GM19043 (cell line): ENCODE measurements at regions not wholly inside any gene's neighbourhood (a gene's known extent, or its start where the extent isn't known, plus 50 kb on each side); places are given as distances from the start of the nearest gene placed in this dataset.
A peak's percentile ranks its signal among the peaks of the same experiment; 100 is the strongest.

ENCODE experiments used
- ATAC-seq: cut with Tn5 transposase; IDR thresholded peaks from one replicate; pipeline ENCODE4 v1.9.1; 2021; ENCODE audit warnings: low read depth; ENCODE audit not compliant: unreplicated experiment

DNA sequence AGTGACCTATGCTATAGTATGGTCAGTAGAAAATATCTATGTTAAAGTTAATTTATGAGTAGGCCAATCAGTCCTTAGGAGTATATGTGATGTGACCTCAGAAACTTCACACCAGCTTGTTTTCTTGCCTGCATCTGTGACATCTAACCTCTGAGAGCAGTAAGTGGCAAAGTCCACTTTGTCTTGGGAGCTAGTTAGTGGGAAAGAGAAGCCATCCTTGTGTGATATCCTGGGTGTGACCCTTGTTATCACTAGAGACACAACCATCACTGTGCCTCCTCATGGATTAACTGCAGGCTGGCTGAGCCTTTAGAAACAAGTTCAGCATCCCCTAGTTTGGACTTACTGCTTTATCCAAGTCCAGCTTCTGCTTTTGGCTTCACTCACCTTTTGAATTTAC lies 170.6 kb upstream of the STXBP6 start:
- no peak for ATAC-seq

DNA sequence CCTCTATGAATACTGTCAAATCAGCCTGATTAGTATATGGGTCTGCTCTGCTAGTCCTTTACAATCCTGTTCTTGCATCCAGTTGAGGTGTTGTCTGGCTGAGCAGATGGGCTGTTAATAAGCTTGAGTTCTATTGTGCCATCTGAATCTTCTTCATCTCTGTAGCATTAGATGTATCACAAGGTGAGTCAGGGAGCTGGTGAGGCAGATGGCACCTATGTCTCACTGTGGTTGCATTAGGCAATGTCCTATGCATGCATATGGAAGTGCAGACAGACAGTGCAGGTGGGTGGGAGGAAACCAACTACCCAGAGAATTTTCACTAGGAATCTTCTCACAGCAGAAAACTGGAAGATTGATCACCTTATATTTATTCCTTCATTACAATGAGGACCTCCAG lies 165.7 kb upstream of the STXBP6 start:
- ATAC-seq = no peak

DNA sequence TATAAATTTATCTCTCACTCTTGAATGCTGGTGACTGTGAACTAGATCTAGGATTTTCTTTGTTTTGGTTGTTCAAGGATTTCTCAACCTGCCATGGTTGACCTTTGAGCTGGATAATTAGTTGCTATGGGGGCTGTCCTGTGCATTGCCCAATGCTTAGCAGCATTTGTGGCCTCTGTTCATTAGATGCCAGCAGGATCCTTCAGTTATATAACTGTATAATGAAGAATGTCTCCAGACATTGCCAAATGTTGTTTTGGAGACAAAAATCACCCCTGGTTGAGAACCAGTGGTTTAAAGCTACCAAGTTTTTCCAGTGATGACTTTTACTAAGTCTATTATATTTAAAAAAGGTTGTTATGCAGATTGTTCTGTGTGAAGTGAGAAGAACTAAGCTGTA lies 147.9 kb upstream of the STXBP6 start:
- ATAC-seq = no peak

- no peak for ATAC-seq
Measured at GRCh38 chr14:25180221-25180620, 130.3 kb upstream of the STXBP6 start.

GRCh38 chr14:25178255-25178654 lies 128.3 kb upstream of the STXBP6 start:
- no peak for ATAC-seq

DNA sequence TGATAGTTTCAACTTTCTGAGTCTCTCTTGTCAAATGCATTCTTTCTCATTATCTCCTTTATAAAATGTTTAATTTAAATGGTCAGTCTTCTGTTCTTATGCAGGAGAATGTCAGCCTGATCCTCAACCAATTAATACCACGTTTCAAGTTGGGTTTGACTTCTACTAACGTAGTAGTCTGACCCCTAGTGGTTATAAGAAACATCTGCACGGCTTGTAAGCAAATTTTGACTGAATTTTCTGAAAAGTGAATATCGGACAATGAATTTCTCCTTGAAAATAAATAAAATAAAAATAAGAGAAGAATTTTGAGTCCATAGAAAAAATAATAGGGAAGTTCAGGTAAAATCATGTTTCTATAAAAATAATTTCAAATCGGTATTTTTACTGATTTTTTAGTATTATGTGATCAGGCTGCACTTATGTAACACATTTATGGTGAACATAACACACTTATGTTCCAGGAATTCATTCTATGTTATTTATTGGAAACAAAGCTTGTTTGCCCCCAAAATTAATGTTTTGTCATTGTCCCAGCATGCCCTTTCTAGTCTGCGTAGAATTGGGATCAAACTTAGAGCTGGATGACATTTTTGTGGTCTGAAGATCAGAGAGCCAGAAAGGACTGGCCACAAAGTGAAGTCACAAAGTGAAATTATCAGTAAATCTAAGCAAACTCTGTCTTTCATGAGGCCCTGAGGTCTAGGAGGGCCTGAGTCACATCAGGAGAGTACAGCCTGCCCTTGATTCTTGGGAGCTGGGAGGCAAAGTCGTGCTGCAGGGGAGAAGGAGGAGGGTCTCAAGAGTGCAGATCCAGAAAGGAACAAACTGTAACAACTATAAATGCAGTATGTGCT lies 101.2 kb upstream of the STXBP6 start:
- ATAC-seq = no peak

DNA sequence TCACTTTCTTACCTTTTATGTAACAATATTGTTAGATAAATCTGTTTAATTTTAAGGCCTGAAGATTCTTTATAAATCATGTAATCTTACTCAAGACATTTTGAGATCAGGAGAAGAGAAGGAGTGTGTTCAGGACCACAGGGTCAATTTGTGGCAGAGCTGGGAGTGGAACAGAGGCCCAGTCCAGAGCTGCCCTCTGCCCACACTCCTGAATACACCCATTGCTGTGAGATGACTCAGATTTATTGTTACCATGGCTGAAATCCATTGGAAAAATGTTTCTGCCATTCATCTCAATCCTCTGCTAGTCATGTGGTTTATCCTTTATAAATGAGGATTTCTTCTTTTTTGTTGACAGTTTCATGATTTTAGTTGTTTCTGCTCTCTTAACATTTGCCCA lies 100.5 kb upstream of the STXBP6 start:
- no peak for ATAC-seq

DNA sequence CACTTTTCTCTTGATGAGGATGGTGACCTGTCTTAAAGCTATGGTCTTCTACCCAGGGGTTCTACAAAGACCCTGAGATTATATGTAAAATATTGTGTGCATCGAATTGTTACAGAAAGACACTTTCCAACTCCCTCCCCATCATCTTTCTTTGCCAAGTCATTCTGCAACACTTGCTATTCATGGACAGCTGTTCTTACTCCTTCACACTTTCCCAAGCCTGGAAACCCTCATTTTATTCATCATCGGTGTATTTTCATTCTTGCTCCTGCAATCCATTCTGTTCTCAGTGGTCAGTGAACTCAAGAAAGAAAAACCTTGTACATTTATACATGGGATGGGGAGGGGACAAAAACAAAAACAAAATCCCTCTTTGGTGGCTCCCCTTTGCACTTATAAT lies 90.5 kb upstream of the STXBP6 start:
- ATAC-seq = no peak

DNA sequence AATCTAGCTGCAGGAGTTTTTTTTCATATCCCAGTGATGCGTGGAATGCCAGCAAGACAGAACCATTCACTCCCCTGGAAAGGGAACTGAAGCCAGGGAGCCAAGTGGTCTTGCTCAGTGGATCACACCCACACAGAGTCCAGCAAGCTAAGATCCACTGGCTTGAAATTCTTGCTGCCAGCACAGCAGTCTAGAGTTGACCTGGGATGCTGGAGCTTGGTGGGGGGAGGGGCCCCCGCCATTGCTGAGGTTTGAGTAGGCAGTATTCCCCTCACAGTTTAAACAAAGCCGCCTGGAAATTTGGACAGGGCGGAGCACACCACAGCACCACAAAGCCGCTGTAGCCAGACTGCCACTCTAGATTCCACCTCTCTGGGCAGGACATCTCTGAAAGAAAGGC lies 86.9 kb upstream of the STXBP6 start:
- no peak for ATAC-seq

DNA sequence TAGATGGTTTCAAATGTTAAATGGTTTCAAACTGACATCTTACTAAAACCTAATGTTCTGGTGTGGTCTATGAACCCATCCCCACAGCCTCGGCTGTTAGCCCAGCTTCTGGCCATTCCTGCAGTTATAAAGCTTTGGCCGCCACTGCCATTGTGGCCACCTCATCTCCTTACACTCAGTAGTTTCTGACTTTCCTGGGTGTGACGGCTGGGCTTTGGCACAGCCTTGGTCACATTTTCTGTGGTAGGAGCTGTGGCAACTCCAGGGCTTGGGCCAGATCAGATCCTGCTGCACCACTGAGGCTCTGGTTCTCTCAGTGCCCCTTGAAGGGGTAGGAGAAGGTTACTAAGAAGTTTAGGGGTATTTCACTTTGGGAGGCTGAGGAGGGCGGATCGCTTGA lies 84.2 kb upstream of the STXBP6 start:
- no peak for ATAC-seq

DNA sequence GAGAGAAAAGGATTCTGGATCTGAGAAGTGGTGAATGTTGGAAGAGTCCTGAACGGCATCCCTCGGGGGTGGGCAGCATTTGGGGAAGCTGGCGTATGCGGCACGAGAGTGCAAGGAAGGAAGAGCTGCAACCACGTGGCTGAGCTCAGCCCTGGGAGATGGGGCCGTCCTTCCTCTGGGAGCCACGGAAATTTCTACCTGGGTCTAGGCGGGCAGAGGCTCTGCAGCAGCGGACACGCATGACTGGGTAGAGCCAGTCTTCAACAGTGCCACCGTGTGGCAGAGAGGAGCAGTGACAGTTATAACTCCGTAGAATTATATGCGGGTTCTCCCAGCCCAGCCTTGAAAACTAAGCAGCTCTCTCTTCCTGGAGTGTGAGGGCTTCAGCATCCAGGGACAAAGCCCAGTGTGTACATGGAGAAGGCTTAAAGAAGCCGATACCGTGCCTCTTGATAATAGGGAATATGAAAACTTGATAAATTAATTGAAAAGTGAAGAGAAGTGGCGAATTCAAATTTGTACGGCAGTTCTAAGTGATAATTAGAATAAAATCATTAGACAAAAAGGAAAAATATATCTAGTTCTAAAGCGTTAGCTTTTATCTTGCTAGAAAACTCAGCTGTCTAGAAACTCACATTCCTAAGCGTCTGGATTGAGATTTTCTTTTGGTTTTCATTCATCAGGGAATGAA lies 82.9 kb upstream of the STXBP6 start:
- peak; percentile 84 for ATAC-seq

- ATAC-seq = no peak
Measured at GRCh38 chr14:25132094-25132493, 82.1 kb upstream of the STXBP6 start.

GRCh38 chr14:25122843-25123242 lies 72.9 kb upstream of the STXBP6 start:
- ATAC-seq = no peak

DNA sequence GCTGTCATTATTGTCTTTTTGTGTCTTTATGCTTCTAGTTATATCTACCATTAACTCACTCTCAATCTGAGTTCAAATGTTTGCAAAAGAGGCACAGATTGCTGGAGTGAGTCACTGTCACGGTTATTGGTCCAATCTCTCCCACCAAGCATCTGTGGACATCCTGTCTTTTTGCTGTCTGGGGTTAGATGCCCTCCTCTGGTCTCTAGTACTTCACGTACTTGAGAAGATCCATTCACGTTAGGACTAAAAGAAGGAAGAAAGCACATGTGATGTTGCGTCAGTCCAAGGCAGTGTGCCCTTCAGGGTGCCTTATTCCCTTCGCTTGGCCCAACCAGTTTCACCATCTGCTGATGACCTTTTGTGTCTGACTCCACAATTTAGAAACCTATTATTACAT lies 72.3 kb upstream of the STXBP6 start:
- no peak for ATAC-seq

- ATAC-seq = no peak
Measured at GRCh38 chr14:25121337-25122129, 71.6 kb upstream of the STXBP6 start.

- ATAC-seq = no peak
Measured at GRCh38 chr14:25120261-25120660, 70.3 kb upstream of the STXBP6 start.

DNA sequence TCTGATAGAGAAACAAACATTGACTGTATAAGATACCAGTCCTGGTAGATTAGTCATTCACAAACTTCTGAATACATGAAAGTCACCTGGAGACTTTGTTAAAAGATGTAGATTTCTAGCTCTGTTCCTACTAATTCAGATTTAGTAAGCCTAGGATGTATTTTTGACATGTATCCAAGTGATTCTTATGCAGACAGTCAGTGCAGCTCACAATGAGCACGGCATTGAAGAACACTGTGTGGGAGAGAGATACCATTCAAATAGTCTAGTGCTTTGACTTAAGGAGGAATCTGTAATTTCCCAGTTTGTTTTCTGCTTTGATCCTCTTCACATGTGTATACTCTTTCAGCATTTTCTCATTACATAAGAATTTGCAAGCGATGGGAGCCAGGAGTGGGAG lies 68.7 kb upstream of the STXBP6 start:
- ATAC-seq = no peak

- ATAC-seq = no peak
Measured at GRCh38 chr14:25117342-25117741, 67.4 kb upstream of the STXBP6 start.

GRCh38 chr14:25116607-25117006 lies 66.7 kb upstream of the STXBP6 start:
- ATAC-seq = no peak

DNA sequence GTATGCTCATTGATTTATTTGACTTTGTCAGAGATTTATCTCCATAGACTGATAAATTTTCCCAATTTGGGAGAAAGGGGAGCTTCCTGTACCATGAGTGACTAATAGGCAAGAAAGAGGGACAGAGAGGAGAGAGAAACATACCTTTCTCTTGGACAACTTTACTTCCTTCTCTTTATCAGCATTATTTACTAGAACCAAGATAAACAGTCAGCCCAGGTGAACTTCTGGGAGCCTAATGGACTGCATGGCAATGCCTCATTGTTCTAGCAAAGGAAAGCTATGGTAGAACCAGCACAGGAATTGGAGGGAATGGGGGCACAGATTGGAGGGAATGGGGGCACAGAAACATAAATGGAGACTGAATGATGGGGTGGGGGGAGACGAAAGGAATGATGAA lies 63.4 kb upstream of the STXBP6 start:
- no peak for ATAC-seq

- no peak for ATAC-seq
Measured at GRCh38 chr14:25111061-25111601, 61.2 kb upstream of the STXBP6 start.
